ENCODE measurements at regions not wholly inside any gene's neighbourhood (a gene's known extent, or its start where the extent isn't known, plus 50 kb on each side); places are given as distances from the start of the nearest gene placed in this dataset.

DNA sequence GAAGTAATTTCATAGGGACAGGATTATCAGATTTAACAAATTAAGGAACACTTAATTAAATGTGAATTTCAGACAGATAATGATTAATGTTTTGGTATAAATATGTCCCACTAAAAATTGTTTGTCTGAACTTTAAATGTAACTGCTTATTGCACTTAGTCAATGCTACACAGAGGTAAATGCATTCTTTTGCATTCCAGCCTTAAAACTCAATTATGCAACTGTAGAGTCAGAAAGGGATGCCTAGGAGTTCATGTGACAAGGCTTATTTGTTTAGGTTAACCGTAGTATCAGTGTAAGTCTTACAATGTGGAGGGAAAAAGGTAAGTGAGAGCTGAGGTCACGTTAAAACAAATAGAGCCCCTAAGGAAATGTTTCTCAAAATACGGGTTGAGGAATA lies 347.2 kb upstream of the ARGLU1 start:
- Mint-ChIP-seq H3K4me1 (peaks cover 43 to 48% of the 10 kb centered on the region in 2 experiments), H3K4me3 (no peak overlapping the region), H3K27ac (peak overlapping the region in 1 of 3 experiments; percentile 63; a peak in 2 of 7 replicates), H3K27me3 (ENCODE audit: low read depth) (no peaks in the 10 kb centered on the region), H3K36me3 (ENCODE audit: insufficient read depth in 1 of 3, low read depth in 3 of 3) (no peaks in the 10 kb centered on the region; a peak in 2 of 7 replicates), H3K9me3 (no peaks in the 10 kb centered on the region)
- no peak overlapping the region for H2AFZ ChIP-seq (ENCODE audit: low read length)
- no peak overlapping the region for H3K4me2 ChIP-seq (ENCODE audit: insufficient read depth, insufficient read length, low read length)
- H3K56ac ChIP-seq (ENCODE audit: insufficient read length, low read depth, low read length) = no peak overlapping the region
- H3K79me2 ChIP-seq (ENCODE audit: insufficient read depth, low read length) = no peaks in the 10 kb centered on the region
- WGBS (ENCODE audit: extremely low coverage, insufficient read length, low lambda C conversion rate) = no CpG with 5 or more reads among the region's 3 CpGs
- no peak overlapping the region for H2AK5ac ChIP-seq (ENCODE audit: insufficient read length, low read length)
- no peak overlapping the region for H3T11ph ChIP-seq (ENCODE audit: low read length)
- H4K8ac ChIP-seq (replicated peaks; ENCODE audit: insufficient read length, low read depth, low read length) = no peak overlapping the region
- TF ChIP-seq, protein P1, sequence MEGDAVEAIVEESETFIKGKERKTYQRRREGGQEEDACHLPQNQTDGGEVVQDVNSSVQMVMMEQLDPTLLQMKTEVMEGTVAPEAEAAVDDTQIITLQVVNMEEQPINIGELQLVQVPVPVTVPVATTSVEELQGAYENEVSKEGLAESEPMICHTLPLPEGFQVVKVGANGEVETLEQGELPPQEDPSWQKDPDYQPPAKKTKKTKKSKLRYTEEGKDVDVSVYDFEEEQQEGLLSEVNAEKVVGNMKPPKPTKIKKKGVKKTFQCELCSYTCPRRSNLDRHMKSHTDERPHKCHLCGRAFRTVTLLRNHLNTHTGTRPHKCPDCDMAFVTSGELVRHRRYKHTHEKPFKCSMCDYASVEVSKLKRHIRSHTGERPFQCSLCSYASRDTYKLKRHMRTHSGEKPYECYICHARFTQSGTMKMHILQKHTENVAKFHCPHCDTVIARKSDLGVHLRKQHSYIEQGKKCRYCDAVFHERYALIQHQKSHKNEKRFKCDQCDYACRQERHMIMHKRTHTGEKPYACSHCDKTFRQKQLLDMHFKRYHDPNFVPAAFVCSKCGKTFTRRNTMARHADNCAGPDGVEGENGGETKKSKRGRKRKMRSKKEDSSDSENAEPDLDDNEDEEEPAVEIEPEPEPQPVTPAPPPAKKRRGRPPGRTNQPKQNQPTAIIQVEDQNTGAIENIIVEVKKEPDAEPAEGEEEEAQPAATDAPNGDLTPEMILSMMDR (conservative IDR thresholded peaks at IDR 0.05) = no peak
- H4K5ac ChIP-seq (ENCODE audit: insufficient read length, low read depth, low read length) = no peak overlapping the region
- no peak for DNase-seq
- H2BK120ac ChIP-seq (ENCODE audit: low read depth, low read length, poor library complexity, severe bottlenecking) = no peak overlapping the region
- H3K23me2 ChIP-seq (ENCODE audit: insufficient read length, low read depth, low read length, poor library complexity, severe bottlenecking) = peaks cover 6% of the 10 kb centered on the region
- peaks cover 4% of the 10 kb centered on the region; the same call in 1 of the 2 replicates for H3K4me1 ChIP-seq (ENCODE audit: insufficient read depth, low read length)
- H3K27me3 ChIP-seq (ENCODE audit: insufficient read depth, low read length) = no peaks in the 10 kb centered on the region
- no peaks in the 10 kb centered on the region for H3K9me3 ChIP-seq (ENCODE audit: control insufficient read depth, low read depth, low read length)
- H2BK20ac ChIP-seq (ENCODE audit: low read depth, low read length, poor library complexity, severe bottlenecking) = no peak overlapping the region
- no peak overlapping the region for H3K9ac ChIP-seq (ENCODE audit: extremely low read depth, insufficient read length, low read length)
- H4K20me1 ChIP-seq (ENCODE audit: control insufficient read depth, insufficient read depth, insufficient read length) = no peaks in the 10 kb centered on the region
- no peak overlapping the region for H2BK12ac ChIP-seq (ENCODE audit: insufficient read length, low read depth, low read length)
- no peak overlapping the region for H2BK5ac ChIP-seq (ENCODE audit: insufficient read length, low read length)
- no peak overlapping the region for H3K14ac ChIP-seq (ENCODE audit: insufficient read depth, low read length)
- no peak overlapping the region for H3K18ac ChIP-seq (ENCODE audit: insufficient read length, low read depth, low read length)
- H3K4ac ChIP-seq (ENCODE audit: low read depth, low read length) = no peak overlapping the region
- no peak overlapping the region for H3K27ac ChIP-seq (ENCODE audit: insufficient read length, low read depth, low read length)
- no peak overlapping the region for H4K91ac ChIP-seq (ENCODE audit: insufficient read length, low read depth, low read length)
- no peak overlapping the region for H3K23ac ChIP-seq (ENCODE audit: insufficient read length, low read depth, low read length)
- no peak overlapping the region for H2BK15ac ChIP-seq (ENCODE audit: low read depth, low read length)
- no peaks in the 10 kb centered on the region for H3K79me1 ChIP-seq (ENCODE audit: insufficient read depth, low read depth, low read length, poor library complexity, severe bottlenecking)

Data from H9 (cell line).